Gastrocnemius medialis (tissue), 4 donors: ENCODE measurements at regions not wholly inside any gene's neighbourhood (a gene's known extent, or its start where the extent isn't known, plus 50 kb on each side); places are given as distances from the start of the nearest gene placed in this dataset.

ENCODE experiments used
- POLR2A ChIP-seq, 2 donors: fragments of 450-650 bp; IDR thresholded peaks; one replicate each; pipeline ENCODE4 v1.6.1; 2017; ENCODE audit warnings: antibody characterized with exemption in 2 of 2, mild to moderate bottlenecking in 2 of 2, moderate library complexity in 2 of 2
- TF ChIP-seq, protein P1 (sequence below), 5 experiments: fragments of 450-650 bp in 3 of 5; fragments of 200-600 bp in 2 of 5; sonication (generic) in 2 of 5; IDR thresholded peaks in 4 of 5; conservative IDR thresholded peaks in 1 of 5; 1 replicate in 4 of 5; 2 replicates in 1 of 5; pipeline ENCODE4 v1.5.1; 2016 to 2019; ENCODE audit warnings: antibody characterized with exemption in 5 of 5, mild to moderate bottlenecking in 3 of 5, moderate library complexity in 3 of 5

GRCh38 chr6:153960741-153961140 is 78.3 kb upstream of the OPRM1 start:
- TF ChIP-seq, protein P1, sequence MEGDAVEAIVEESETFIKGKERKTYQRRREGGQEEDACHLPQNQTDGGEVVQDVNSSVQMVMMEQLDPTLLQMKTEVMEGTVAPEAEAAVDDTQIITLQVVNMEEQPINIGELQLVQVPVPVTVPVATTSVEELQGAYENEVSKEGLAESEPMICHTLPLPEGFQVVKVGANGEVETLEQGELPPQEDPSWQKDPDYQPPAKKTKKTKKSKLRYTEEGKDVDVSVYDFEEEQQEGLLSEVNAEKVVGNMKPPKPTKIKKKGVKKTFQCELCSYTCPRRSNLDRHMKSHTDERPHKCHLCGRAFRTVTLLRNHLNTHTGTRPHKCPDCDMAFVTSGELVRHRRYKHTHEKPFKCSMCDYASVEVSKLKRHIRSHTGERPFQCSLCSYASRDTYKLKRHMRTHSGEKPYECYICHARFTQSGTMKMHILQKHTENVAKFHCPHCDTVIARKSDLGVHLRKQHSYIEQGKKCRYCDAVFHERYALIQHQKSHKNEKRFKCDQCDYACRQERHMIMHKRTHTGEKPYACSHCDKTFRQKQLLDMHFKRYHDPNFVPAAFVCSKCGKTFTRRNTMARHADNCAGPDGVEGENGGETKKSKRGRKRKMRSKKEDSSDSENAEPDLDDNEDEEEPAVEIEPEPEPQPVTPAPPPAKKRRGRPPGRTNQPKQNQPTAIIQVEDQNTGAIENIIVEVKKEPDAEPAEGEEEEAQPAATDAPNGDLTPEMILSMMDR (IDR thresholded peaks at IDR 0.05 in 4 of 5, conservative IDR thresholded peaks at IDR 0.05 in 1 of 5): no peak
- TF ChIP-seq POLR2A (IDR thresholded peaks at IDR 0.05): no peak
